ENCODE measurements at regions not wholly inside any gene's neighbourhood (a gene's known extent, or its start where the extent isn't known, plus 50 kb on each side); places are given as distances from the start of the nearest gene placed in this dataset.

DNA sequence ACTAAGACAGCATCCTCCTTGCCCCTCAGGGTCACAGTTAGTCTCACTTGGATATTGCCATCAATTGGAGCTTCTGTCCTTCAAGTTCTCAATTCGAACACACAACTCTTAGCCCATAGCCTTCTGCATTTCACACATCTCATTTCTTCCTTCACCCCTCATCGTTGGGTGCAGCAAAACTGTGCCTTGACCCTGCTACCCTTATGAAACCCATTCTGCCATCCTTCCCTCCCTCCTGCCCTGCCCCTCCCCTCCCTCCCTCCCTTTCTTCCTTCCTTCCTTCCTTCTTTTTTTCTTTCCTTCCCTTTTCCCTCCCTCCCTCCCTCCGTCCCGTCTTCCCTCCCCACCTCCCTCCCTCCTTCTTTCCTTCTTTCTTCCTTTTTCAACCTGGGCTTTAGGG lies 80.7 kb upstream of the CYRIA start:
- TF ChIP-seq, protein P1, sequence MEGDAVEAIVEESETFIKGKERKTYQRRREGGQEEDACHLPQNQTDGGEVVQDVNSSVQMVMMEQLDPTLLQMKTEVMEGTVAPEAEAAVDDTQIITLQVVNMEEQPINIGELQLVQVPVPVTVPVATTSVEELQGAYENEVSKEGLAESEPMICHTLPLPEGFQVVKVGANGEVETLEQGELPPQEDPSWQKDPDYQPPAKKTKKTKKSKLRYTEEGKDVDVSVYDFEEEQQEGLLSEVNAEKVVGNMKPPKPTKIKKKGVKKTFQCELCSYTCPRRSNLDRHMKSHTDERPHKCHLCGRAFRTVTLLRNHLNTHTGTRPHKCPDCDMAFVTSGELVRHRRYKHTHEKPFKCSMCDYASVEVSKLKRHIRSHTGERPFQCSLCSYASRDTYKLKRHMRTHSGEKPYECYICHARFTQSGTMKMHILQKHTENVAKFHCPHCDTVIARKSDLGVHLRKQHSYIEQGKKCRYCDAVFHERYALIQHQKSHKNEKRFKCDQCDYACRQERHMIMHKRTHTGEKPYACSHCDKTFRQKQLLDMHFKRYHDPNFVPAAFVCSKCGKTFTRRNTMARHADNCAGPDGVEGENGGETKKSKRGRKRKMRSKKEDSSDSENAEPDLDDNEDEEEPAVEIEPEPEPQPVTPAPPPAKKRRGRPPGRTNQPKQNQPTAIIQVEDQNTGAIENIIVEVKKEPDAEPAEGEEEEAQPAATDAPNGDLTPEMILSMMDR (IDR thresholded peaks at IDR 0.05), result no peak
- no peak for TF ChIP-seq POLR2A (IDR thresholded peaks at IDR 0.05)

Measured in testis (tissue), 2 donors.